Fibroblast of lung (primary cell): ENCODE measurements at regions not wholly inside any gene's neighbourhood (a gene's known extent, or its start where the extent isn't known, plus 50 kb on each side); places are given as distances from the start of the nearest gene placed in this dataset.

Source experiments
- DNase-seq, 2 donors: peaks; one replicate each; pipeline versions ENCODE4 v3.0.0 to v3.0.0-alpha.2; 2010; ENCODE audit warnings: low read depth in 2 of 2
- H2AFZ ChIP-seq: 2 replicates; pipeline ENCODE4 v1.5.1; 2012; ENCODE audit warnings: low read length, control low read depth, inconsistent platforms
- H3K27ac ChIP-seq: 2 replicates; pipeline ENCODE4 v1.5.1; 2011; ENCODE audit warnings: low read length, control low read depth; ENCODE audit not compliant: insufficient read depth
- H3K27me3 ChIP-seq: 2 replicates; pipeline ENCODE4 v1.5.1; 2011; ENCODE audit warnings: mild to moderate bottlenecking, low read length; ENCODE audit not compliant: control insufficient read depth, insufficient read depth
- H3K36me3 ChIP-seq: 2 replicates; pipeline ENCODE4 v1.5.1; 2011; ENCODE audit warnings: low read length; ENCODE audit not compliant: control insufficient read depth, insufficient read depth
- H3K4me1 ChIP-seq: 2 replicates; pipeline ENCODE4 v1.5.1; 2011; ENCODE audit warnings: low read length; ENCODE audit not compliant: control insufficient read depth, insufficient read depth; ENCODE audit errors: extremely low read depth
- H3K4me2 ChIP-seq: 2 replicates; pipeline ENCODE4 v1.5.1; 2011; ENCODE audit warnings: low read length, control low read depth; ENCODE audit not compliant: insufficient read depth; ENCODE audit errors: extremely low read depth
- H3K4me3 ChIP-seq, 4 experiments: fragments of 200-600 bp in 1 of 4; sonication (generic) in 1 of 4; replicated peaks in 1 of 4; 2 replicates each; pipeline ENCODE4 v1.5.1; 2011 to 2016; ENCODE audit warnings: low read length in 4 of 4, low read depth in 3 of 4, mild to moderate bottlenecking in 3 of 4, control low read depth in 2 of 4, inconsistent platforms in 1 of 4, mixed read lengths in 1 of 4; ENCODE audit not compliant: insufficient read depth in 1 of 4; ENCODE audit errors: control extremely low read depth in 1 of 4
- H3K79me2 ChIP-seq: 2 replicates; pipeline ENCODE4 v1.5.1; 2012; ENCODE audit warnings: mild to moderate bottlenecking, low read length, inconsistent platforms; ENCODE audit not compliant: control insufficient read depth, insufficient read depth
- H3K9ac ChIP-seq: 2 replicates; pipeline ENCODE4 v1.5.1; 2011; ENCODE audit warnings: mild to moderate bottlenecking, low read length, control low read depth; ENCODE audit not compliant: insufficient read depth
- H3K9me3 ChIP-seq: 2 replicates; pipeline ENCODE4 v1.5.1; 2012; ENCODE audit warnings: low read depth, low read length; ENCODE audit not compliant: control insufficient read depth, insufficient read depth
- H4K20me1 ChIP-seq: 2 replicates; pipeline ENCODE4 v1.5.1; 2011; ENCODE audit warnings: low read length; ENCODE audit not compliant: control insufficient read depth, insufficient read depth; ENCODE audit errors: extremely low read depth
- EZH2 ChIP-seq: IDR thresholded peaks from 2 replicates; pipeline ENCODE4 v1.5.1; 2012; ENCODE audit warnings: low read length, control low read depth, mild to moderate bottlenecking; ENCODE audit errors: missing control alignments
- TF ChIP-seq, protein P1 (sequence below), 2 donors: IDR thresholded peaks in 1 of 2; conservative IDR thresholded peaks in 1 of 2; 1 replicate in 1 of 2; 2 replicates in 1 of 2; pipeline ENCODE4 v1.5.1; 2011 to 2012; ENCODE audit warnings: low read length in 2 of 2, control low read depth in 1 of 2, inconsistent platforms in 1 of 2, low read depth in 1 of 2, mild to moderate bottlenecking in 1 of 2

DNA sequence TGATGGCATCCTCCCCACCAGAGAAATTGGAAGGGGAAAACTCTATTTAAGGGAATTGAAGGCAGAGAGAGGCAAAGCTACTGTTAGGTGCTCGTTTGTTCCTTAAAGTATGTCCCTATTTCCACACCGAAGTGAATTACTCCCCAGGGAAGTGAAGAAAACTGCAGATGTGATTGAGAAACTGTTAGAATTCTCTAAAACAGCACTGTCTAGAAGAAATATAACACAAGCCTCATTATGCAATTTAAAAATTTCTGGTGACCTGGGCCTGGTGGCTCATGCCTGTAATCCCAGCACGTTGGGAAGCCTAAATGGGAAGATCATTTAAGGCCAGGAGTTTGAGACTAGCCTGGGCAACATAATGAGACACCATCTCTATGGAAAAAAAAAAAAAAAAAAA is 305.0 kb downstream of the SHQ1 start:
- no peak for DNase-seq
- no peaks in the 10 kb centered on the region for H3K36me3 ChIP-seq
- TF ChIP-seq, protein P1, sequence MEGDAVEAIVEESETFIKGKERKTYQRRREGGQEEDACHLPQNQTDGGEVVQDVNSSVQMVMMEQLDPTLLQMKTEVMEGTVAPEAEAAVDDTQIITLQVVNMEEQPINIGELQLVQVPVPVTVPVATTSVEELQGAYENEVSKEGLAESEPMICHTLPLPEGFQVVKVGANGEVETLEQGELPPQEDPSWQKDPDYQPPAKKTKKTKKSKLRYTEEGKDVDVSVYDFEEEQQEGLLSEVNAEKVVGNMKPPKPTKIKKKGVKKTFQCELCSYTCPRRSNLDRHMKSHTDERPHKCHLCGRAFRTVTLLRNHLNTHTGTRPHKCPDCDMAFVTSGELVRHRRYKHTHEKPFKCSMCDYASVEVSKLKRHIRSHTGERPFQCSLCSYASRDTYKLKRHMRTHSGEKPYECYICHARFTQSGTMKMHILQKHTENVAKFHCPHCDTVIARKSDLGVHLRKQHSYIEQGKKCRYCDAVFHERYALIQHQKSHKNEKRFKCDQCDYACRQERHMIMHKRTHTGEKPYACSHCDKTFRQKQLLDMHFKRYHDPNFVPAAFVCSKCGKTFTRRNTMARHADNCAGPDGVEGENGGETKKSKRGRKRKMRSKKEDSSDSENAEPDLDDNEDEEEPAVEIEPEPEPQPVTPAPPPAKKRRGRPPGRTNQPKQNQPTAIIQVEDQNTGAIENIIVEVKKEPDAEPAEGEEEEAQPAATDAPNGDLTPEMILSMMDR (conservative IDR thresholded peaks at IDR 0.05 in 1 of 2, IDR thresholded peaks at IDR 0.05 in 1 of 2; ENCODE audit: low read depth in 1 of 2, low read length in 2 of 2): no peak
- TF ChIP-seq EZH2: no peak

GRCh38 chr3:72542781-72543180 is 305.5 kb downstream of the SHQ1 start:
- Histone ChIP-seq H2AFZ (no peak overlapping the region), H3K4me1 (no peaks in the 10 kb centered on the region), H3K36me3 (no peaks in the 10 kb centered on the region), H3K4me3 (no peak overlapping the region), H4K20me1 (no peaks in the 10 kb centered on the region), H3K9ac (no peak overlapping the region), H3K4me2 (no peak overlapping the region), H3K27me3 (no peaks in the 10 kb centered on the region), H3K79me2 (no peaks in the 10 kb centered on the region), H3K27ac (no peak overlapping the region), H3K9me3 (no peaks in the 10 kb centered on the region)
- DNase-seq: no peak
- TF ChIP-seq, protein P1 (conservative IDR thresholded peaks at IDR 0.05 in 1 of 2, IDR thresholded peaks at IDR 0.05 in 1 of 2; ENCODE audit: low read depth in 1 of 2, low read length in 2 of 2): no peak
- TF ChIP-seq EZH2: no peak

More for the DNA sequence above, 305.0 kb downstream of the SHQ1 start:
- no peak overlapping the region for H3K4me3 ChIP-seq
- H3K4me2 ChIP-seq: no peak overlapping the region
- no peaks in the 10 kb centered on the region for H4K20me1 ChIP-seq
- no peak overlapping the region for H3K27ac ChIP-seq
- H3K27me3 ChIP-seq: no peaks in the 10 kb centered on the region
- no peaks in the 10 kb centered on the region for H3K9me3 ChIP-seq
- no peak overlapping the region for H3K9ac ChIP-seq
- H3K4me1 ChIP-seq: no peaks in the 10 kb centered on the region
- no peak overlapping the region for H2AFZ ChIP-seq
- no peaks in the 10 kb centered on the region for H3K79me2 ChIP-seq

DNA sequence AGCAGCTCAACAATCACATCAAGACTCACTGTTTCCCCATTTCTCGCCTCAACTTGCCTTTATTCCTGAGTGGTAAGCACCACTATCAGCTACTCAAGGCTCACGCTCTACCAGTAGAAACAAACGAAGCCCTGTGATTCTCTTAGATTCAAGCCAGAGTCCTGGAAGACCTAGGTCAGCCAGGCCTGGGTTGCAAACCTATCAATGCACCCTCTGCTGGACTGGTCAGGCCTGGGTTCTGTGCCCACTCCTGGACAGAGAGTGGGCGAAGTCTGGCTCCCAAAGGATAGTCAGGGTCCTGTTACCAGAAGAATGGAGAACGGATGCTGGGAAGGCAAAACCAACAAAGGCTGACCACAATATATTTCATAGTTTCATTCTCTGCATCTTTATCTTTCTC is 308.4 kb downstream of the SHQ1 start:
- H3K9me3 ChIP-seq: no peaks in the 10 kb centered on the region
- no peak overlapping the region for H3K27ac ChIP-seq
- H3K4me3 ChIP-seq: no peak overlapping the region
- H2AFZ ChIP-seq: no peak overlapping the region
- no peak overlapping the region for H3K9ac ChIP-seq
- no peaks in the 10 kb centered on the region for H3K36me3 ChIP-seq
- TF ChIP-seq, protein P1 (conservative IDR thresholded peaks at IDR 0.05 in 1 of 2, IDR thresholded peaks at IDR 0.05 in 1 of 2; ENCODE audit: low read depth in 1 of 2, low read length in 2 of 2): no peak
- no peak for TF ChIP-seq EZH2
- no peak for DNase-seq
- no peaks in the 10 kb centered on the region for H4K20me1 ChIP-seq
- no peaks in the 10 kb centered on the region for H3K4me1 ChIP-seq
- H3K4me2 ChIP-seq: no peak overlapping the region
- no peaks in the 10 kb centered on the region for H3K79me2 ChIP-seq
- no peaks in the 10 kb centered on the region for H3K27me3 ChIP-seq
